ENCODE measurements at regions not wholly inside any gene's neighbourhood (a gene's known extent, or its start where the extent isn't known, plus 50 kb on each side); places are given as distances from the start of the nearest gene placed in this dataset.

- no peak for TF ChIP-seq SP2 (IDR thresholded peaks at IDR 0.05; ENCODE audit: low read length)
- no peak for TF ChIP-seq SIRT6 (IDR thresholded peaks at IDR 0.05; ENCODE audit: low read length)
- TF ChIP-seq ZNF274 (IDR thresholded peaks at IDR 0.05; ENCODE audit: borderline replicate concordance, extremely low read depth, low read length), result no peak
- no peak for TF ChIP-seq SP1 (IDR thresholded peaks at IDR 0.05; ENCODE audit: low read depth, low read length)
- TF ChIP-seq SIN3A (conservative IDR thresholded peaks at IDR 0.05 in 1 of 2, IDR thresholded peaks at IDR 0.05 in 1 of 2; ENCODE audit: low read depth in 1 of 2, low read length in 2 of 2), result no peak
- no peak for TF ChIP-seq PHF8 (conservative IDR thresholded peaks at IDR 0.05; ENCODE audit: low read depth, low read length)
- TF ChIP-seq KDM1A (IDR thresholded peaks at IDR 0.05; ENCODE audit: borderline replicate concordance, low read length), result no peak
- TF ChIP-seq RBBP5 (IDR thresholded peaks at IDR 0.05; ENCODE audit: borderline replicate concordance, low read depth, low read length), result no peak
- no peak for TF ChIP-seq SIX5 (IDR thresholded peaks at IDR 0.05; ENCODE audit: low read depth, low read length)
- TF ChIP-seq EZH2 (IDR thresholded peaks at IDR 0.05; ENCODE audit: low read depth, low read length, severe bottlenecking), result no peak
Observed at GRCh38 chr18:51912381-51912780, 427.6 kb upstream of the DCC start (continued).
